Astrocyte of the cerebellum (primary cell): ENCODE measurements at regions not wholly inside any gene's neighbourhood (a gene's known extent, or its start where the extent isn't known, plus 50 kb on each side); places are given as distances from the start of the nearest gene placed in this dataset.

Source experiments
- DNase-seq: peaks from one replicate; pipeline ENCODE4 v3.0.0-alpha.2; 2011; ENCODE audit warnings: low read depth
- H3K4me3 ChIP-seq: 2 replicates; pipeline ENCODE4 v1.5.1; 2011; ENCODE audit warnings: mild to moderate bottlenecking, low read depth, low read length, moderate library complexity
- in situ Hi-C: cut with HindIII; loops from 2 replicates; pipeline ENCODE4 v1.10.0; 2017; ENCODE audit warnings: low sequenced_read_pairs
- TF ChIP-seq, protein P1 (sequence below): IDR thresholded peaks from 2 replicates; pipeline ENCODE4 v1.5.1; 2012; ENCODE audit warnings: low read length, low read depth, moderate library complexity, mild to moderate bottlenecking; ENCODE audit errors: missing control alignments

DNA sequence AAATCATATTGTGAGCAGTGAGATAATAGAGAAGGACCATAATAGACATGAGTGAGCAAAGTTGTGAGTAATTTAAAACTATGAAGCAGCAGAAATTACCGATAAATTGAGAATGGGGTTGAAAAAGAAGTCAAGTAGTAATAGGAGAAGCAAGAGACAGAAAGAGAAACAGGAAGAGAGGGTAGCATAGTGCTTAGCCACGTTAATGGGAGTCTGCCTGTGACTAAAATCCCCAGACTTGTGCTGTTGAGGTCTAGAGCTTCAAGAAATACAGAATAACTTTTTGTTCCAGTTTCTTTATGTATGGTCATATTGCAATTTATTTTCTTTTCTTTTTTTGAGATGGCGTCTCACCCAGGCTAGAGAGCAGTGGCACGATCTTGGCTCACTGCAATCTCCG lies 368.7 kb downstream of the METTL15 start:
- H3K4me3 ChIP-seq, result no peak overlapping the region
- TF ChIP-seq, protein P1, sequence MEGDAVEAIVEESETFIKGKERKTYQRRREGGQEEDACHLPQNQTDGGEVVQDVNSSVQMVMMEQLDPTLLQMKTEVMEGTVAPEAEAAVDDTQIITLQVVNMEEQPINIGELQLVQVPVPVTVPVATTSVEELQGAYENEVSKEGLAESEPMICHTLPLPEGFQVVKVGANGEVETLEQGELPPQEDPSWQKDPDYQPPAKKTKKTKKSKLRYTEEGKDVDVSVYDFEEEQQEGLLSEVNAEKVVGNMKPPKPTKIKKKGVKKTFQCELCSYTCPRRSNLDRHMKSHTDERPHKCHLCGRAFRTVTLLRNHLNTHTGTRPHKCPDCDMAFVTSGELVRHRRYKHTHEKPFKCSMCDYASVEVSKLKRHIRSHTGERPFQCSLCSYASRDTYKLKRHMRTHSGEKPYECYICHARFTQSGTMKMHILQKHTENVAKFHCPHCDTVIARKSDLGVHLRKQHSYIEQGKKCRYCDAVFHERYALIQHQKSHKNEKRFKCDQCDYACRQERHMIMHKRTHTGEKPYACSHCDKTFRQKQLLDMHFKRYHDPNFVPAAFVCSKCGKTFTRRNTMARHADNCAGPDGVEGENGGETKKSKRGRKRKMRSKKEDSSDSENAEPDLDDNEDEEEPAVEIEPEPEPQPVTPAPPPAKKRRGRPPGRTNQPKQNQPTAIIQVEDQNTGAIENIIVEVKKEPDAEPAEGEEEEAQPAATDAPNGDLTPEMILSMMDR, result no peak
- in situ Hi-C loops, result no loop called here
- no peak for DNase-seq

DNA sequence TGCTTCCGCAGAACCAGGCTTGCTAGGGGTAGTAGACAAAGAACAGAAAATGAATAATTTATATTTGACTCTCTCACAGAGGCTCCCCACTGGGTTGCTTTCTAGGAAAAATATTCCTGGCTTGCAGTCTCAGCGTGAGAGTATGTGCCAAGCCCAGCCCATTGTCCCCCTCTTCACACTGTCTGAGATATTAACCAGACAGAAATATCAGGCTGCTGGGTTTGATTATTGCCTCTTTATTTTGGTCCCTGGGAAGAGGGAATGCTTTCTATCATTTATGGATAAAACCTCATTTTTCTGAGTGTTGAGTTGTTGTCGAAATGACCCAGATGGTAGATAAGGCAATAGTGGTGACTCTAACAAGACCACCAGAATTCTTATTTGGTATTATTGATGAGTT lies 367.9 kb downstream of the METTL15 start:
- no peak overlapping the region for H3K4me3 ChIP-seq
- TF ChIP-seq, protein P1, result no peak
- peak; percentile 19 for DNase-seq
- in situ Hi-C loops, result no loop called here

DNA sequence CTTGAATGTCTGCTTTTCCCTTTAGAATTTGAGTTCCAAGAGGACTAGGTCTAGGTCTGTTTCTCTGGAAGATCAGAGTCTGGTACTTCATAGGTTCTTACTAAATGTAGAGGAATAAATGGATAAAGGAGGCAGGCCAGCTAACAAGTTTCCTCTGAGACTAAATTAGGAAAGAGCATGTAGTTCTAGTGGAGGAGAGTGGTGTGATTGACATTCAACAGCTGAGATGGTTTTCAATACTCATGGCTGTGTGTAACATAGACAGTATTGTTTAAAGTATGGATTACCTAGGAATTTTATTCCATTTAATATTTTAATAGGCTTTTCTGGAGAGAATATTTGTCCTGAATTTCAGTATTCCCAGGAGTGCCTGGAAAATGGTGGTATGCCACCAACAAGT lies 364.7 kb downstream of the METTL15 start:
- DNase-seq, result no peak
- H3K4me3 ChIP-seq, result no peak overlapping the region
- TF ChIP-seq, protein P1, result no peak
- in situ Hi-C loops, result no loop called here

DNA sequence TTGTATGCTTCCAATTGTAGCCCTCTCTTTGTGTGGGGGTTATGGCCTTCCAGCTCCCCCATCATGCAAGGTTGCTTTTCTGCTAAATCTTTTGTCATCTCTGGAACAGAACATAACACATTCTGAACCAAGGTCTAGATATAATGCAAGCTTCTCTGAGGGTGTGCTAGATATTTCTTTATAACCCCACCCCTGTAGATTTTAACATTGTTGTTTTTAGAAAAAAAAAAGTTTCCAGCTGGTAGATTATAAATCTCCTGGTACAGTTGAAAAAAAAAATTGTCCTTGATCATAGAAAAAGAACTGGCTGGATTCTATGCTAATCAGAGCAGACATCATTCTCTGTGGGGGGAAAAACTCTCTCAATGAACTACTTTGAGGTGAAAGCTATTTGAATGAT lies 363.3 kb downstream of the METTL15 start:
- H3K4me3 ChIP-seq, result no peak overlapping the region
- DNase-seq, result no peak
- TF ChIP-seq, protein P1, result no peak
- in situ Hi-C loops, result no loop called here

DNA sequence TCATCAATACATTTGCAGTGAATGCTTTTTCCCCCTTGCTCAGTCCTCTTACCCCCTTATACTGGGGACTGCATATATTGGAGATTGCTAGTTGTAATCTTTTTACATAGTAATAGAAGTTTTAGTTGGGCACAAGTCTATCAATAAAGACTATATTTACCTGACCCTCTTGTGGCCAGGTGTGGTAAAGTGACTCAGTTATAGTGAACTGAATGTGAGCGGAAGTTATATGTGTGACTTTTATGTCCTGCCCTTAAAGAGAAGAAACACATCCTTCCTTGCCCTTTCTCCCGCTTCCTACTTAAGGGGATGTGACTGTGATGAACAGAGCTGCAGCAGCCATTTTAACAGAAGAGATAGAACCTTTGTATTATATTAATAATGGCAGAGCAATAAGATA lies 362.0 kb downstream of the METTL15 start:
- TF ChIP-seq, protein P1, result no peak
- DNase-seq, result no peak
- H3K4me3 ChIP-seq, result no peak overlapping the region
- in situ Hi-C loops, result no loop called here

DNA sequence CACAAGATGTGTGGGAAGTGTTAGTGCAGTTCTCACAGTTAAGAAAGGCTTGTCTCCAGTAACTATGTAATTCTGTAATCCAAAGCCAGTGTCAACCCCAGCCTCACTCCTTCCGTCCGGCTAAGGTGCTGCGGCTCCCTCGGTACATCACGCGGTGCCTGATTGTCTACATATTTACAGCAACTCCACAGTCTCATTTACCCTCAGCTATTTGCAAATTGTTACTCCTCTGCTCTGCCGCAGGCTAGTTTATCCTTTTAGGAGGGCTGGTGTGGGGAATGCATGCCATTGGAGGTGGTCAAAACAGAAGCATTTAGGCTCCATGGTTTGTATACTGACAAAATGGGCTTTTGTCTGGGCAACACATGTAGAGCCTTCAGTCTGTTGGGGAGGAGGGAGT lies 358.3 kb downstream of the METTL15 start:
- in situ Hi-C loops, result no loop called here
- no peak for DNase-seq
- TF ChIP-seq, protein P1, result no peak
- H3K4me3 ChIP-seq, result no peak overlapping the region
